GM12873 (cell line): ENCODE measurements at regions not wholly inside any gene's neighbourhood (a gene's known extent, or its start where the extent isn't known, plus 50 kb on each side); places are given as distances from the start of the nearest gene placed in this dataset.

Experiments
- CTCF ChIP-seq: IDR thresholded peaks from 2 replicates; pipeline ENCODE4 v1.5.1; 2012; ENCODE audit warnings: low read depth, mild to moderate bottlenecking, moderate library complexity, low read length, control low read depth; ENCODE audit not compliant: insufficient read depth; ENCODE audit errors: missing control alignments

GRCh38 chr5:101955891-101956290, 340.2 kb downstream of the SLCO4C1 start:
- TF ChIP-seq CTCF = no peak

GRCh38 chr5:101950019-101950418, 346.1 kb downstream of the SLCO4C1 start:
- no peak for TF ChIP-seq CTCF

GRCh38 chr5:101948615-101949014, 347.5 kb downstream of the SLCO4C1 start:
- TF ChIP-seq CTCF = no peak

- TF ChIP-seq CTCF = no peak
Measured at GRCh38 chr5:101943784-101944183, 352.3 kb downstream of the SLCO4C1 start.

DNA sequence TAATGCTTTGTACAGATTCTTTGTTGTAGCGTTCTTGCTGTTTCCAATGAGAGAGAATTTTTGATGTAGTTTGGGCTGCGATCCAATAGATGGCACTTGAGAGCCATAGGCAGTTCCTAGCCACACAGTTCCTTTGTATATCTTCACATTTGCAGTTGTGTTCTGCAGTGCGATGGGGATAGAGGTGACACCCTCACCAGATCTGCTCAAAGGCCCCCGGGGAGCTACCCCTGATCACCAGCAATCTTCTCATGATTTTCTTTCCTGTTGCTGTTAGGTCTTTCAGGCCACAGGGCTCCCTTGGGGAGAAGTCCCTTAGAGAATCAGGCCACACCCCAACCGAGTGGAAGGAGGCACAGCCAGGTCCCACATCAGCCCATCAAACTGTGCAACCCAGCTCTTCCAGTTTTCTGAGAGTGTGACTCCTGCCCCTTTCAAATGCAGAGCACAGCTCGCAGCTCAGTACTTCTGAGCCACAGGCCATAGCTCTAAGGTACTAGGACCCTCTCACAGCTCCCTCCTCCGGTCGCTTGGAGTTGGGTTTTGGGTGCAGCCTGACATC, 353.7 kb downstream of the SLCO4C1 start:
- TF ChIP-seq CTCF = peak; percentile 86

GRCh38 chr5:101937041-101937440, 359.0 kb downstream of the SLCO4C1 start:
- TF ChIP-seq CTCF = no peak

GRCh38 chr5:101935086-101935485, 361.0 kb downstream of the SLCO4C1 start:
- no peak for TF ChIP-seq CTCF
